ENCODE measurements at regions not wholly inside any gene's neighbourhood (a gene's known extent, or its start where the extent isn't known, plus 50 kb on each side); places are given as distances from the start of the nearest gene placed in this dataset.

GRCh38 chr15:27592036-27592760 is 506.9 kb downstream of the OCA2 start:
- Histone ChIP-seq H3K9me3 (ENCODE audit: control insufficient read depth, low read length) (peaks cover 7% of the 10 kb centered on the region), H2AK5ac (ENCODE audit: low read length, severe bottlenecking) (no peak overlapping the region), H3K14ac (ENCODE audit: low read length in 2 of 2) (no peak overlapping the region), H3K9ac (ENCODE audit: low read length) (no peak overlapping the region), H2BK15ac (ENCODE audit: low read depth, poor library complexity, severe bottlenecking) (no peak overlapping the region), H2BK12ac (ENCODE audit: low read length in 2 of 2) (no peak overlapping the region), H4K8ac (ENCODE audit: low read length) (no peak overlapping the region), H3K4ac (ENCODE audit: low read depth in 1 of 2, low read length in 2 of 2) (no peak overlapping the region), H3K4me2 (ENCODE audit: low read length, poor library complexity, severe bottlenecking) (no peak overlapping the region), H2BK120ac (ENCODE audit: low read depth, low read length) (no peak overlapping the region), H3K18ac (ENCODE audit: low read depth in 1 of 2, low read length in 2 of 2) (no peak overlapping the region), H2AFZ (ENCODE audit: low read depth, low read length) (no peak overlapping the region), H2BK5ac (ENCODE audit: low read depth, low read length, poor library complexity, severe bottlenecking) (no peak overlapping the region), H3K4me3 (ENCODE audit: insufficient read depth in 1 of 2, low read depth in 1 of 2, low read length in 2 of 2) (no peak overlapping the region), H3K79me1 (replicated peaks; ENCODE audit: low read length, poor library complexity, severe bottlenecking) (no peaks in the 10 kb centered on the region), H3K27ac (ENCODE audit: low read length, poor library complexity, severe bottlenecking) (no peak overlapping the region), H3K4me1 (ENCODE audit: control insufficient read depth, insufficient read depth, low read depth, low read length) (no peaks in the 10 kb centered on the region), H4K91ac (ENCODE audit: low read length) (no peak overlapping the region), H3K27me3 (ENCODE audit: control insufficient read depth in 1 of 2, insufficient read depth in 1 of 2, low read length in 2 of 2) (no peaks in the 10 kb centered on the region), H3K23ac (ENCODE audit: low read length in 2 of 2) (no peak overlapping the region), H3K36me3 (ENCODE audit: control insufficient read depth in 1 of 2, insufficient read depth in 2 of 2, low read depth in 1 of 2, low read length in 2 of 2) (no peaks in the 10 kb centered on the region)
- DNase-seq: no peak
- WGBS: 47% methylated on average over 3 of the region's 3 CpGs
